RWPE2 (cell line): ENCODE measurements at regions not wholly inside any gene's neighbourhood (a gene's known extent, or its start where the extent isn't known, plus 50 kb on each side); places are given as distances from the start of the nearest gene placed in this dataset.
"Not testable (repeated sequence)": the region's sequence is repeated elsewhere in the genome, so short reads cannot be mapped to it uniquely, and the experiment has no call there.

Source experiments
- ATAC-seq: fragments of 200-7000 bp; cut with Tn5 transposase; 3 replicates; pipeline ENCODE4 v1.9.1; 2021; ENCODE audit warnings: low read depth
- DNase-seq: peaks from one replicate; pipeline ENCODE4 v3.0.0-alpha.2; 2020; ENCODE audit warnings: low spot score
- H3K27ac ChIP-seq: fragments of 450-650 bp; 2 replicates; pipeline ENCODE4 v1.5.1; 2017; ENCODE audit warnings: mild to moderate bottlenecking; ENCODE audit not compliant: poor library complexity, severe bottlenecking
- H3K27me3 ChIP-seq: fragments of 250-450 bp; sonication (Bioruptor Pico); 2 replicates; pipeline ENCODE4 v1.5.1; 2021; ENCODE audit warnings: mild to moderate bottlenecking, moderate library complexity; ENCODE audit not compliant: insufficient read depth, poor library complexity, severe bottlenecking
- H3K36me3 ChIP-seq: fragments of 250-450 bp; sonication (Bioruptor Pico); 2 replicates; pipeline ENCODE4 v1.5.1; 2020; ENCODE audit warnings: low read depth, mild to moderate bottlenecking, moderate library complexity
- H3K4me1 ChIP-seq: fragments of 250-450 bp; sonication (Bioruptor Pico); 2 replicates; pipeline ENCODE4 v1.5.1; 2021; ENCODE audit warnings: mild to moderate bottlenecking, moderate library complexity; ENCODE audit not compliant: insufficient read depth, poor library complexity, severe bottlenecking
- H3K4me3 ChIP-seq: fragments of 250-450 bp; sonication (Bioruptor Pico); 2 replicates; pipeline ENCODE4 v1.5.1; 2021; ENCODE audit warnings: mild to moderate bottlenecking, moderate library complexity; ENCODE audit not compliant: severe bottlenecking
- H3K9me3 ChIP-seq: fragments of 250-450 bp; sonication (Bioruptor Pico); 2 replicates; pipeline ENCODE4 v1.5.1; 2021; ENCODE audit warnings: mild to moderate bottlenecking, moderate library complexity; ENCODE audit not compliant: severe bottlenecking
- CTCF ChIP-seq: fragments of 450-650 bp; IDR thresholded peaks from one replicate; pipeline ENCODE4 v1.5.1; 2017; ENCODE audit warnings: mild to moderate bottlenecking, moderate library complexity; ENCODE audit not compliant: poor library complexity, severe bottlenecking

DNA sequence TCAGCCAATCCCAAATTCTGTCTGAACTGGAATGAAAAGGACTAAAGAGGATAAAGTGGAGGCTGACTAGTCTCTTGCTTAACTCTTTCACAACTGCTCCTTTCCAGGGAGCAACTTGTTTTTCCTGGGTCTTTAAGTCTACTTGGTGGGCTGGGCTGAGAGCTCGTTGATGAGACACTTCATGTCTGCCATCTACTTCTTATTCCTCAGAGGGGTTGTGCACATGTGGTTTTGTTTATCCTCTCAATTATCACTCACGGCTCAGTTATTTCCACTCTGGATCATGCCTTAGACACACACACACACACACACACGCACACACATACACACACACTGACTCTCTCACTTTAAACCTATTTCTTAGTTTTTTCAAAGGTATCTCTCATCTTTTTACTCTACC is 298.6 kb upstream of the MTPN start:
- Histone ChIP-seq H3K4me3 (no peak overlapping the region), H3K27ac (no peak overlapping the region), H3K9me3 (no peaks in the 10 kb centered on the region), H3K27me3 (no peaks in the 10 kb centered on the region), H3K4me1 (no peaks in the 10 kb centered on the region), H3K36me3 (no peaks in the 10 kb centered on the region)
- ATAC-seq (no peak), DNase-seq (no peak)
- no peak for TF ChIP-seq CTCF

- no peak overlapping the region for H3K27ac ChIP-seq
- no peaks in the 10 kb centered on the region for H3K27me3 ChIP-seq
- no peak for ATAC-seq
- no peaks in the 10 kb centered on the region for H3K36me3 ChIP-seq
- H3K4me3 ChIP-seq: no peak overlapping the region
- no peak for TF ChIP-seq CTCF
- no peaks in the 10 kb centered on the region for H3K4me1 ChIP-seq
- no peaks in the 10 kb centered on the region for H3K9me3 ChIP-seq
- no peak for DNase-seq
These were observed 297.6 kb upstream of the MTPN start for GRCh38 chr7:136274636-136275345.

DNA sequence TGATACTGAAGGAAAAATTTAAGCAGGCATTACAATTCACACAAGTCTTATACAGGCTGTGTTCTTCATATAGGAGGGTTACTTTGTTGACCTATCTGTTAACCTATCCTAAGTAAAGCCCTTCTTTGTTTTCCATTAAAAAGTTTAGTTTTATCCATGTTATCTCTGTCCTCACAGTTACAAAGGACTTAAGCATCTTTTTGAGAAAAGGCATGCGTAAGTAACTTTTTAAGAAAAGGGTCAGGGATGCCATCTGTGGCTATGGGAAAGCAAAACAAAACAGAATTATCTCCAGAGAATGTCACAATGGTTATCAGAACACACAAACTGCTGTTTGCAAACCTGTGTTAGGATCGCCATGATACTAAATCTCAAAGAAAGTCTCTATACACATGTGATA is 295.8 kb upstream of the MTPN start:
- Histone ChIP-seq H3K9me3 (no peaks in the 10 kb centered on the region), H3K4me3 (no peak overlapping the region), H3K27ac (no peak overlapping the region), H3K27me3 (no peaks in the 10 kb centered on the region), H3K36me3 (no peaks in the 10 kb centered on the region), H3K4me1 (no peaks in the 10 kb centered on the region)
- DNase-seq (no peak), ATAC-seq (no peak)
- TF ChIP-seq CTCF: no peak

- no peak overlapping the region for H3K4me3 ChIP-seq
- H3K36me3 ChIP-seq: no peaks in the 10 kb centered on the region
- no peak overlapping the region for H3K27ac ChIP-seq
- no peaks in the 10 kb centered on the region for H3K27me3 ChIP-seq
- no peaks in the 10 kb centered on the region for H3K9me3 ChIP-seq
- TF ChIP-seq CTCF: no peak
- H3K4me1 ChIP-seq: no peaks in the 10 kb centered on the region
- DNase-seq (no peak), ATAC-seq (no peak)
These were observed 290.7 kb upstream of the MTPN start for GRCh38 chr7:136267822-136268221.

GRCh38 chr7:136266457-136266856 is 289.3 kb upstream of the MTPN start:
- no peaks in the 10 kb centered on the region for H3K4me1 ChIP-seq
- no peaks in the 10 kb centered on the region for H3K36me3 ChIP-seq
- DNase-seq: no peak
- no peak for ATAC-seq
- no peaks in the 10 kb centered on the region for H3K9me3 ChIP-seq
- no peak overlapping the region for H3K4me3 ChIP-seq
- H3K27ac ChIP-seq: no peak overlapping the region
- no peaks in the 10 kb centered on the region for H3K27me3 ChIP-seq
- TF ChIP-seq CTCF: no peak

DNA sequence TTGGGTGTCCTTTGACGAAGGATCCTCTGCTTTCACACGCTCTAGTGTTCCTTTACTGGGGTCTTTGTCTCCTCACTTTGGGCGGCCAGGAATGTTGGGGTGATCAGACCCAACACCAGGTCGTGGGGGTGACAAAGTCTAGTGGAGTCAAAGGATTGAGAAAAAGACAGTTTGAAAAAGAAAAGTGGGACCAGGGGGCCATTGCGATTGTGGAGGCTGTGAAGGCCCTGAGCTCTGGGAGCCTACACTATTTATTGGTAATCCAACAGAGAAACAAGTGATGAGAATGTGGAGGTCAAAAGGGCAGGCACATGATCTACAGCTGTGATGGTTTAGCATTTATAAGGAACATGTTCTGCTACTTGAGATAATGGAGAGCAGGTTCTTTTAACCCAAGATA is 287.1 kb upstream of the MTPN start:
- not testable (repeated sequence) for H3K36me3 ChIP-seq, H3K27me3 ChIP-seq, H3K27ac ChIP-seq, ATAC-seq, DNase-seq, H3K9me3 ChIP-seq, H3K4me3 ChIP-seq, H3K4me1 ChIP-seq

DNA sequence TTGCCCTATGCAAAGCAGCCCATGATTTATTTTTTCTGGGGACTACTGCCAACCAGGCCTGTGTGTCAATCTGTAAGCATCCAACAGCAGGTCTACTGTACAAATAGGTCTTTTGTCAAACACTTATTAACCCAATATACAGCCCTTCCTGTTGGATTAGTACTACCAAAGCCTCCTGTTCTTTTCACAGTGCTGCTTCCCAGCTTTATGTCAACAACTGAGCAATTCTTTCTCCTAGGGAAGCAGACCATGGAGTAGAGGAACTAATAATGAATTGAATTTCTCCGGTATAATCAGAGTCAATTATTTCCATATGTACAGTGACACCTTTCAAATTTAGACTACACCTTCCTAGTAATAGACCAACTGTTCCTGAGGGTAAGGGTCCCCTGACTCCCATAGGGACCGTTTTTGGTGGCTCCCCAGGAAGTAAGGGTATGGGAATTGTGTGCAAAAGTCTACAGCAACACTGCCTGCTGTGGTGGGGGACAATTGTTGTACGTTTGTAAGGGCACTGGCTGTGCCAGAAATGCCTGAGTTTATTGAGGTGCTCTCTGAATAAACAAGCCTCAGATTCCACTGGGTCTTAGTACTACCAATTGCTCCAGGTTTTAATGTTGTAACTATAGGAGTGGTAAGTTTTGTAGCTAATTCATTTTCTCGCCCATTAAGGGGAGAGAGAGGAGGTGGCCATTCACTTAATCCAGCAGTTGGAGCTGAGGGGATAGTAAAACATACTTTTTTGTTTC is 286.1 kb upstream of the MTPN start:
- H3K27me3 ChIP-seq, H3K4me3 ChIP-seq, H3K27ac ChIP-seq, H3K4me1 ChIP-seq, H3K9me3 ChIP-seq, H3K36me3 ChIP-seq, ATAC-seq, DNase-seq: not testable (repeated sequence)
